ENCODE measurements at regions not wholly inside any gene's neighbourhood (a gene's known extent, or its start where the extent isn't known, plus 50 kb on each side); places are given as distances from the start of the nearest gene placed in this dataset.
A peak's percentile ranks its signal among the peaks of the same experiment; 100 is the strongest.

DNA sequence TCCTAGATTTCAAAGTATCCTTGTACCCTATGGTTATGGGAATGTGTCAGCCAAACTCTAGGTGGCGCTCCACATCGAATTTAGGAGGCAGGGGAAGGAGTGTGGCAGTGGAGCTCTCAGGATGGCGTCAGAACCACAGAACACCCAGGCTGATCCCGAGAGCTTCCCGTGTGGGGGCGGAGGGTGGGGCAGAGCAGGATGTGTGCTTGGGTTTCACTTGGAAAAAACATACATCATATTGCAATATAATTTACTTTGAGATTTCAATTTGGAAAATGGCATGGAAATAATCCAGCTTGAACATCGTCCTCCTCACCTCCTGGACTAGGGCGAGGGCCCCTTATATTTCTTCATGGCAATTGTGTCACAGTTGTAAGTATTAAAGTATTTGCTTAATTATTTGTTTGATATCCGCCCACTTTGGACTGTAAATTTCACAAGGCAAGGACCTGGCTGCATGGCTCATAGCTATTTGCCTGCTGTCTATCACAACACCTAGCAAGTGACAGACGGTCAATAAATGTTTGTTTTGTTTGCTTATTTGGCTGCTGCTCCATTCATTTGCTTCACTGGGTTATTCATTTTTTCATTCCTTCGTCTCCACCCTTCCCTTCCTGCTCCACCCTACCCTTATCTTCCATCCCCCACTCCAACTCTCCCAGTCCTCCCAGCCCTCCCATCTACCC lies 221.5 kb upstream of the HMGA2 start (continued):
- TF ChIP-seq MCM3 (IDR thresholded peaks at IDR 0.05) (no peak), ZNF175 (CRISPR knock-in tag; IDR thresholded peaks at IDR 0.05; ENCODE audit: low read depth) (0 out of 2 replicates have a peak, but pooled peaks have one; percentile 40), SP1 (CRISPR knock-in tag; IDR thresholded peaks at IDR 0.05) (no peak), EZH2 (IDR thresholded peaks at IDR 0.05; ENCODE audit: borderline replicate concordance, low read depth, low read length) (no peak), TARDBP (IDR thresholded peaks at IDR 0.05) (no peak), POLR2H (tag; IDR thresholded peaks at IDR 0.05; ENCODE audit: low read depth) (no peak), MEF2D (tag; conservative IDR thresholded peaks at IDR 0.05; ENCODE audit: low read depth) (no peak), YY1 (IDR thresholded peaks at IDR 0.05; ENCODE audit: borderline replicate concordance in 1 of 3, control insufficient read depth in 1 of 3, extremely low read depth in 1 of 3, insufficient read depth in 3 of 3, insufficient read length in 1 of 3, insufficient replicate concordance in 2 of 3, low read depth in 1 of 3, low read length in 2 of 3) (peak in 1 of 3 experiments; percentile 55), HMG20B (CRISPR knock-in tag; IDR thresholded peaks at IDR 0.05) (no peak), ERF (CRISPR knock-in tag; IDR thresholded peaks at IDR 0.05) (no peak), ASH1L (IDR thresholded peaks at IDR 0.05; ENCODE audit: borderline replicate concordance, low read depth, partially characterized antibody) (no peak), ZNF239 (CRISPR knock-in tag; IDR thresholded peaks at IDR 0.05) (no peak), BHLHE40 (IDR thresholded peaks at IDR 0.05; ENCODE audit: low read length) (peak; percentile 26; the same call in 1 of the 2 replicates), CHD2 (IDR thresholded peaks at IDR 0.05; ENCODE audit: low read depth, low read length) (no peak), RAD21 (CRISPR knock-in tag; conservative IDR thresholded peaks at IDR 0.05 in 1 of 2, IDR thresholded peaks at IDR 0.05 in 1 of 2) (peak; percentile 67 to 75)
- TF ChIP-seq, protein P1, sequence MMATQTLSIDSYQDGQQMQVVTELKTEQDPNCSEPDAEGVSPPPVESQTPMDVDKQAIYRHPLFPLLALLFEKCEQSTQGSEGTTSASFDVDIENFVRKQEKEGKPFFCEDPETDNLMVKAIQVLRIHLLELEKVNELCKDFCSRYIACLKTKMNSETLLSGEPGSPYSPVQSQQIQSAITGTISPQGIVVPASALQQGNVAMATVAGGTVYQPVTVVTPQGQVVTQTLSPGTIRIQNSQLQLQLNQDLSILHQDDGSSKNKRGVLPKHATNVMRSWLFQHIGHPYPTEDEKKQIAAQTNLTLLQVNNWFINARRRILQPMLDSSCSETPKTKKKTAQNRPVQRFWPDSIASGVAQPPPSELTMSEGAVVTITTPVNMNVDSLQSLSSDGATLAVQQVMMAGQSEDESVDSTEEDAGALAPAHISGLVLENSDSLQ (IDR thresholded peaks at IDR 0.05) = peak; percentile 17; the same call in 1 of the 2 replicates
- TF ChIP-seq, protein P2, sequence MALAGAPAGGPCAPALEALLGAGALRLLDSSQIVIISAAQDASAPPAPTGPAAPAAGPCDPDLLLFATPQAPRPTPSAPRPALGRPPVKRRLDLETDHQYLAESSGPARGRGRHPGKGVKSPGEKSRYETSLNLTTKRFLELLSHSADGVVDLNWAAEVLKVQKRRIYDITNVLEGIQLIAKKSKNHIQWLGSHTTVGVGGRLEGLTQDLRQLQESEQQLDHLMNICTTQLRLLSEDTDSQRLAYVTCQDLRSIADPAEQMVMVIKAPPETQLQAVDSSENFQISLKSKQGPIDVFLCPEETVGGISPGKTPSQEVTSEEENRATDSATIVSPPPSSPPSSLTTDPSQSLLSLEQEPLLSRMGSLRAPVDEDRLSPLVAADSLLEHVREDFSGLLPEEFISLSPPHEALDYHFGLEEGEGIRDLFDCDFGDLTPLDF (CRISPR knock-in tag; IDR thresholded peaks at IDR 0.05) = no peak
- TF ChIP-seq, protein P3, sequence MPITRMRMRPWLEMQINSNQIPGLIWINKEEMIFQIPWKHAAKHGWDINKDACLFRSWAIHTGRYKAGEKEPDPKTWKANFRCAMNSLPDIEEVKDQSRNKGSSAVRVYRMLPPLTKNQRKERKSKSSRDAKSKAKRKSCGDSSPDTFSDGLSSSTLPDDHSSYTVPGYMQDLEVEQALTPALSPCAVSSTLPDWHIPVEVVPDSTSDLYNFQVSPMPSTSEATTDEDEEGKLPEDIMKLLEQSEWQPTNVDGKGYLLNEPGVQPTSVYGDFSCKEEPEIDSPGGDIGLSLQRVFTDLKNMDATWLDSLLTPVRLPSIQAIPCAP (CRISPR knock-in tag; IDR thresholded peaks at IDR 0.05; ENCODE audit: borderline replicate concordance) = no peak
